ENCODE measurements at regions not wholly inside any gene's neighbourhood (a gene's known extent, or its start where the extent isn't known, plus 50 kb on each side); places are given as distances from the start of the nearest gene placed in this dataset.
"Not testable (repeated sequence)": the region's sequence is repeated elsewhere in the genome, so short reads cannot be mapped to it uniquely, and the experiment has no call there.

- DNase-seq, result no peak
These were observed 89.7 kb upstream of the SLC45A1 start for GRCh38 chr1:8228253-8228652.

GRCh38 chr1:8227674-8228073, 90.2 kb upstream of the SLC45A1 start:
- DNase-seq, result not testable (repeated sequence)

GRCh38 chr1:8226747-8227146, 91.2 kb upstream of the SLC45A1 start:
- DNase-seq, result no peak

- not testable (repeated sequence) for DNase-seq
These were observed 91.9 kb upstream of the SLC45A1 start for GRCh38 chr1:8226024-8226423.

- DNase-seq, result no peak
These were observed 94.4 kb upstream of the SLC45A1 start for GRCh38 chr1:8223526-8223925.

- no peak for DNase-seq
These were observed 95.1 kb upstream of the SLC45A1 start for GRCh38 chr1:8222789-8223188.

GRCh38 chr1:8219530-8219929, 98.4 kb upstream of the SLC45A1 start:
- DNase-seq, result no peak

- DNase-seq, result no peak
These were observed 99.4 kb upstream of the SLC45A1 start for GRCh38 chr1:8218351-8219092.

GRCh38 chr1:8217809-8218208, 100.1 kb upstream of the SLC45A1 start:
- DNase-seq, result no peak

GRCh38 chr1:8217011-8217711, 100.8 kb upstream of the SLC45A1 start:
- no peak for DNase-seq

GRCh38 chr1:8216005-8216404, 101.9 kb upstream of the SLC45A1 start:
- no peak for DNase-seq

GRCh38 chr1:8214501-8215173, 103.3 kb upstream of the SLC45A1 start:
- no peak for DNase-seq

- DNase-seq, result no peak
These were observed 104.2 kb upstream of the SLC45A1 start for GRCh38 chr1:8213676-8214075.

- no peak for DNase-seq
These were observed 104.8 kb upstream of the SLC45A1 start for GRCh38 chr1:8213136-8213535.

- DNase-seq, result no peak
These were observed 105.3 kb upstream of the SLC45A1 start for GRCh38 chr1:8212580-8213031.

GRCh38 chr1:8211883-8212579, 105.9 kb upstream of the SLC45A1 start:
- no peak for DNase-seq

- DNase-seq, result no peak
These were observed 106.5 kb upstream of the SLC45A1 start for GRCh38 chr1:8211251-8211882.

GRCh38 chr1:8207202-8207601, 110.7 kb upstream of the SLC45A1 start:
- no peak for DNase-seq

GRCh38 chr1:8206391-8206790, 111.5 kb upstream of the SLC45A1 start:
- no peak for DNase-seq

GRCh38 chr1:8205771-8206170, 112.1 kb upstream of the SLC45A1 start:
- DNase-seq, result no peak

- DNase-seq, result no peak
These were observed 113.1 kb upstream of the SLC45A1 start for GRCh38 chr1:8204826-8205225.

- DNase-seq, result no peak
These were observed 114.4 kb upstream of the SLC45A1 start for GRCh38 chr1:8203551-8203950.
